ENCODE measurements at regions not wholly inside any gene's neighbourhood (a gene's known extent, or its start where the extent isn't known, plus 50 kb on each side); places are given as distances from the start of the nearest gene placed in this dataset.
"Not testable (repeated sequence)": the region's sequence is repeated elsewhere in the genome, so short reads cannot be mapped to it uniquely, and the experiment has no call there.

GRCh38 chr6:14567842-14568241, 450.3 kb downstream of the CD83 start (continued):
- TF ChIP-seq AFF4 (CRISPR knock-in tag; IDR thresholded peaks at IDR 0.05; ENCODE audit: borderline replicate concordance) = no peak

- TF ChIP-seq E2F1 (CRISPR knock-in tag; IDR thresholded peaks at IDR 0.05) (no peak), ZBTB21 (CRISPR knock-in tag; IDR thresholded peaks at IDR 0.05; ENCODE audit: borderline replicate concordance) (no peak), USF2 (CRISPR knock-in tag; IDR thresholded peaks at IDR 0.05) (no peak), NFE2L1 (CRISPR knock-in tag; IDR thresholded peaks at IDR 0.05) (no peak), EMX1 (CRISPR knock-in tag; IDR thresholded peaks at IDR 0.05) (no peak), OVOL2 (CRISPR knock-in tag; IDR thresholded peaks at IDR 0.05; ENCODE audit: borderline replicate concordance) (no peak), ZMAT4 (CRISPR knock-in tag; IDR thresholded peaks at IDR 0.05) (no peak), ZNF396 (CRISPR knock-in tag; IDR thresholded peaks at IDR 0.05; ENCODE audit: borderline replicate concordance) (no peak), FOXK1 (CRISPR knock-in tag; IDR thresholded peaks at IDR 0.05) (no peak), SP1 (CRISPR knock-in tag; conservative IDR thresholded peaks at IDR 0.05) (no peak), ATF2 (CRISPR knock-in tag; IDR thresholded peaks at IDR 0.05; ENCODE audit: borderline replicate concordance, low read depth) (no peak), NFATC4 (CRISPR knock-in tag; IDR thresholded peaks at IDR 0.05) (no peak), MLX (CRISPR knock-in tag; IDR thresholded peaks at IDR 0.05) (no peak), ZNF671 (CRISPR knock-in tag; IDR thresholded peaks at IDR 0.05) (no peak), ZNF425 (CRISPR knock-in tag; conservative IDR thresholded peaks at IDR 0.05) (no peak), ESRRA (CRISPR knock-in tag; IDR thresholded peaks at IDR 0.05; ENCODE audit: borderline replicate concordance) (no peak), IRF2 (CRISPR knock-in tag; IDR thresholded peaks at IDR 0.05; ENCODE audit: borderline replicate concordance, low read depth) (no peak)
- DNase-seq (ENCODE audit: low spot score) = no peak
- no peaks in the 10 kb centered on the region for H3K27me3 Mint-ChIP-seq (ENCODE audit: low read depth)
- no peak overlapping the region for H3K4me3 Mint-ChIP-seq
- no peak for ATAC-seq
- H3K36me3 Mint-ChIP-seq = 0 out of 2 replicates have a peak, but pooled peaks cover 2% of the 10 kb centered on the region
- ChIA-PET CTCF (interaction anchor here (1.3 kb wide), 1 partner anchor 63 kb away, joined by 3 read pairs; no protein-coding TSS in a partner anchor), POLR2A (no interaction called here)
- H3K9me3 Mint-ChIP-seq = peaks cover 12% of the 10 kb centered on the region
- H3K4me1 Mint-ChIP-seq = peaks cover 17% of the 10 kb centered on the region
- no peak overlapping the region for H3K27ac Mint-ChIP-seq
Observed at GRCh38 chr6:14569394-14569793, 451.8 kb downstream of the CD83 start.

- POLR2A ChIA-PET; DNase-seq (ENCODE audit: low spot score); H3K9me3 Mint-ChIP-seq; H3K27ac Mint-ChIP-seq; H3K4me3 Mint-ChIP-seq; CTCF ChIA-PET; H3K27me3 Mint-ChIP-seq (ENCODE audit: low read depth); H3K36me3 Mint-ChIP-seq; ATAC-seq: not testable (repeated sequence)
- peaks cover 17% of the 10 kb centered on the region for H3K4me1 Mint-ChIP-seq
Observed at GRCh38 chr6:14569874-14570273, 452.3 kb downstream of the CD83 start.
